WERI-Rb-1 (cell line): ENCODE measurements at regions not wholly inside any gene's neighbourhood (a gene's known extent, or its start where the extent isn't known, plus 50 kb on each side); places are given as distances from the start of the nearest gene placed in this dataset.
"Not testable (repeated sequence)": the region's sequence is repeated elsewhere in the genome, so short reads cannot be mapped to it uniquely, and the experiment has no call there.

Experiments
- DNase-seq: peaks from one replicate; pipeline ENCODE4 v3.0.0-alpha.2; 2020
- H3K27ac ChIP-seq: fragments of 250-450 bp; sonication (Bioruptor Pico); 2 replicates; pipeline ENCODE4 v1.5.1; 2020; ENCODE audit warnings: mild to moderate bottlenecking, moderate library complexity
- H3K27me3 ChIP-seq: fragments of 250-450 bp; sonication (Bioruptor Pico); 2 replicates; pipeline ENCODE4 v1.5.1; 2021; ENCODE audit warnings: mild to moderate bottlenecking, low read depth, moderate library complexity; ENCODE audit not compliant: insufficient read depth, severe bottlenecking
- H3K36me3 ChIP-seq: fragments of 250-450 bp; sonication (Bioruptor Pico); 2 replicates; pipeline ENCODE4 v1.5.1; 2020; ENCODE audit warnings: mild to moderate bottlenecking, moderate library complexity
- H3K4me3 ChIP-seq: 2 replicates; pipeline ENCODE4 v1.5.1; 2011; ENCODE audit warnings: low read depth, mild to moderate bottlenecking, control low read depth, low read length
- H3K9me3 ChIP-seq: fragments of 250-450 bp; sonication (Bioruptor Pico); 2 replicates; pipeline ENCODE4 v1.5.1; 2021; ENCODE audit warnings: mild to moderate bottlenecking, moderate library complexity; ENCODE audit not compliant: severe bottlenecking
- CTCF ChIP-seq: IDR thresholded peaks from 2 replicates; pipeline ENCODE4 v1.5.1; 2011; ENCODE audit warnings: low read depth, mild to moderate bottlenecking, control low read depth, inconsistent platforms, low read length

- no peak overlapping the region for H3K4me3 ChIP-seq
- no peaks in the 10 kb centered on the region for H3K36me3 ChIP-seq
- no peak for TF ChIP-seq CTCF
- H3K27ac ChIP-seq = no peak overlapping the region
- no peaks in the 10 kb centered on the region for H3K9me3 ChIP-seq
- no peak for DNase-seq
- no peaks in the 10 kb centered on the region for H3K27me3 ChIP-seq
Observed at GRCh38 chr4:140223056-140223810, 69.2 kb upstream of the MAML3 start.

- TF ChIP-seq CTCF = no peak
- H3K4me3 ChIP-seq = no peak overlapping the region
- no peaks in the 10 kb centered on the region for H3K27me3 ChIP-seq
- no peaks in the 10 kb centered on the region for H3K36me3 ChIP-seq
- H3K9me3 ChIP-seq = no peaks in the 10 kb centered on the region
- no peak for DNase-seq
- no peak overlapping the region for H3K27ac ChIP-seq
Observed at GRCh38 chr4:140222171-140222570, 68.2 kb upstream of the MAML3 start.

- Histone ChIP-seq H3K27ac (no peak overlapping the region), H3K9me3 (no peaks in the 10 kb centered on the region), H3K36me3 (no peaks in the 10 kb centered on the region), H3K4me3 (no peak overlapping the region), H3K27me3 (no peaks in the 10 kb centered on the region)
- TF ChIP-seq CTCF = no peak
- no peak for DNase-seq
Observed at GRCh38 chr4:140220058-140220457, 66.1 kb upstream of the MAML3 start.

GRCh38 chr4:140219567-140219966 lies 65.6 kb upstream of the MAML3 start:
- no peaks in the 10 kb centered on the region for H3K9me3 ChIP-seq
- no peak for DNase-seq

GRCh38 chr4:140219070-140219469 lies 65.1 kb upstream of the MAML3 start:
- H3K9me3 ChIP-seq, H3K36me3 ChIP-seq, DNase-seq, H3K27ac ChIP-seq, H3K4me3 ChIP-seq, H3K27me3 ChIP-seq: not testable (repeated sequence)

More at GRCh38 chr4:140219567-140219966, 65.6 kb upstream of the MAML3 start:
- Histone ChIP-seq H3K4me3 (no peak overlapping the region), H3K27me3 (no peaks in the 10 kb centered on the region), H3K36me3 (no peaks in the 10 kb centered on the region), H3K27ac (no peak overlapping the region)
- TF ChIP-seq CTCF = no peak

- no peak overlapping the region for H3K27ac ChIP-seq
- DNase-seq = no peak
- H3K4me3 ChIP-seq = no peak overlapping the region
- no peaks in the 10 kb centered on the region for H3K36me3 ChIP-seq
- no peaks in the 10 kb centered on the region for H3K9me3 ChIP-seq
- TF ChIP-seq CTCF = no peak
- no peaks in the 10 kb centered on the region for H3K27me3 ChIP-seq
Observed at GRCh38 chr4:140213749-140214148, 59.8 kb upstream of the MAML3 start.
